ENCODE measurements at regions not wholly inside any gene's neighbourhood (a gene's known extent, or its start where the extent isn't known, plus 50 kb on each side); places are given as distances from the start of the nearest gene placed in this dataset.

DNA sequence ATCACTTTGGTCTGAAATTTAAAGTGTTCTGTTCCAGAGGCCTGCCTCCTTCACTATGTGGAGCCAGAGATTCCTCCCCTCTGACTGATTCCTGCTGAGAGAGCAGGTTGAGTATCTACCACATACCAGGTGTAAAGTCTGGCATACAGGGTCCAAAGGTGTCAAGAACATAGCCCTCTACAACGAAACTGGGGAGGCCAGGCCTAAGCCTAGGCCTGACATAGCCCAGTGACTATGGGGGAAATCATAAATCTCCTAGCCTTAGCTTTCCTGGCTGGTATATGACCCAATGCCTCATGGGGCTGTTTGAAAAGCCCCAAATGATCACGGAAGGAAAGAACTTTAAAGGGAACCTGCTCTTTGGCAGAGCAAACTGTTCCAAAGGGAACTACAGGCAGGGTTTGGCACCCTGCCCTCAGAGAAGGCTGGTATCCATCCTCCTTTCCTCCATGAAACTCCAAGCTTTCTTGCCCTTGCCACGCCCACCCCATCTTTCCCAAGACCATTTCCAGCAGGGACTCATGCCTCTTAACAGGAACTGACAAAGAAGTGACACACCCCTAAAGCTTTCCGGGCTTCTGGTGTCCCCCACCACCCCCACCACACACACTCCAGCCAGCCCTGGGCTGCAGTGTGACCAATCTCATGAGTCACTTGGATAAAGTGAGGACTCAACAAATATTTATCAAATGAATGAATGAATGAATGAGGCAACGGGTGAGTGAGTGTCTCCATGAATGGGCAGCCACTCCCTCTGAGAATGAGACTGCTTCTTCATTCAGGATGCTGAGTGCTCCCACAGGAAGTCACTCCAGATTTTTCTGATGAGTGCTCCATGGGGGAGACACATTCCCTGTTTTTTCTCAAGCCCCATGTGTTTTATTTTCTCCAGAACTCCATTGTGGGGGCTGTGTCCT lies 93.3 kb upstream of the CALM2 start:
- TF ChIP-seq CTCF (IDR thresholded peaks at IDR 0.05) (no peak), EZH2 (IDR thresholded peaks at IDR 0.05; ENCODE audit: borderline replicate concordance, insufficient read depth, low read depth, low read length, poor library complexity, severe bottlenecking) (no peak)
